OCI-LY7 (cell line): ENCODE measurements at regions not wholly inside any gene's neighbourhood (a gene's known extent, or its start where the extent isn't known, plus 50 kb on each side); places are given as distances from the start of the nearest gene placed in this dataset.

Experiments
- BruUV-seq: library from RNA; stranded (reverse); fragments of 400-500 nt; replicated peaks from 2 replicates; lab custom pipeline; 2021; lab: Mats Ljungman, UMichigan
- CTCF ChIA-PET: fragments of 300-600 bp; sonication (Branson Sonifier 250); formaldehyde crosslinking; loops from one replicate; lab custom pipeline; 2022; ENCODE audit warnings: antibody characterized with exemption; ENCODE audit not compliant: unreplicated experiment; lab: Charles Lee
- POLR2A ChIA-PET: fragments of 300-600 bp; sonication (Branson Sonifier 250); formaldehyde crosslinking; loops from one replicate; lab custom pipeline; 2022; ENCODE audit warnings: antibody characterized with exemption; lab: Charles Lee
- DNase-seq: peaks from one replicate; pipeline ENCODE4 v3.0.0-alpha.2; 2015; ENCODE audit warnings: low spot score
- H2AFZ ChIP-seq: fragments of 200-600 bp; sonication (generic), shearing (Covaris generic); 2 replicates; pipeline ENCODE4 v1.6.1; 2014; ENCODE audit warnings: mild to moderate bottlenecking, antibody characterized with exemption, low read length, moderate library complexity
- H3K27ac ChIP-seq: fragments of 200-600 bp; sonication (generic); 2 replicates; pipeline ENCODE4 v1.5.1; 2014; ENCODE audit warnings: mixed run types, low read depth, mild to moderate bottlenecking, moderate library complexity, low read length, inconsistent platforms; ENCODE audit not compliant: poor library complexity, severe bottlenecking
- H3K36me3 ChIP-seq: fragments of 200-600 bp; sonication (generic); 2 replicates; pipeline ENCODE4 v1.6.1; 2014; ENCODE audit warnings: mild to moderate bottlenecking, antibody characterized with exemption, low read length, moderate library complexity, mixed read lengths; ENCODE audit not compliant: insufficient read depth
- H3K4me1 ChIP-seq: fragments of 200-600 bp; sonication (generic); 2 replicates; pipeline ENCODE4 v1.5.1; 2014; ENCODE audit warnings: mild to moderate bottlenecking, low read length; ENCODE audit not compliant: insufficient read depth, poor library complexity, severe bottlenecking
- H3K4me2 ChIP-seq: fragments of 200-600 bp; sonication (generic); 2 replicates; pipeline ENCODE4 v1.6.1; 2014; ENCODE audit warnings: mild to moderate bottlenecking, low read length
- H3K4me3 ChIP-seq: fragments of 200-600 bp; sonication (generic); 2 replicates; pipeline ENCODE4 v1.5.1; 2014; ENCODE audit warnings: mild to moderate bottlenecking, low read depth, low read length; ENCODE audit not compliant: poor library complexity, severe bottlenecking
- H3K79me2 ChIP-seq: fragments of 200-600 bp; sonication (generic); 2 replicates; pipeline ENCODE4 v1.6.1; 2016; ENCODE audit warnings: low read depth, mild to moderate bottlenecking, low read length, moderate library complexity, mixed read lengths; ENCODE audit not compliant: insufficient read depth
- H3K9me2 ChIP-seq: fragments of 200-600 bp; sonication (generic); 2 replicates; pipeline ENCODE4 v1.6.1; 2016; ENCODE audit warnings: mild to moderate bottlenecking, low read length, mixed read lengths; ENCODE audit not compliant: insufficient read depth
- H3K9me3 ChIP-seq: fragments of 200-600 bp; sonication (generic); 2 replicates; pipeline ENCODE4 v1.6.1; 2014; ENCODE audit warnings: mild to moderate bottlenecking, mixed run types, low read length, mixed read lengths
- H4K20me1 ChIP-seq: fragments of 200-600 bp; sonication (generic); 2 replicates; pipeline ENCODE4 v1.6.1; 2014; ENCODE audit warnings: mild to moderate bottlenecking, antibody characterized with exemption, low read length, moderate library complexity, mixed read lengths; ENCODE audit not compliant: insufficient read depth
- EZH2phosphoT487 ChIP-seq: fragments of 200-600 bp; sonication (generic); IDR thresholded peaks from 2 replicates; pipeline ENCODE4 v1.6.1; 2018; ENCODE audit warnings: low read depth, borderline replicate concordance, mild to moderate bottlenecking, mixed run types, antibody characterized with exemption, low read length, moderate library complexity, mixed read lengths
- intact Hi-C: fragments of 100-400 bp; cut with micrococcal nuclease; formaldehyde crosslinking; loops from one replicate; pipeline ENCODE4 v1.10.0; 2022; ENCODE audit not compliant: unreplicated experiment
- TF ChIP-seq, protein P1 (sequence below): fragments of 200-600 bp; sonication (generic); conservative IDR thresholded peaks from 2 replicates; pipeline ENCODE4 v1.5.1; 2014; ENCODE audit warnings: mild to moderate bottlenecking, antibody characterized with exemption, low read length, moderate library complexity, mixed read lengths

DNA sequence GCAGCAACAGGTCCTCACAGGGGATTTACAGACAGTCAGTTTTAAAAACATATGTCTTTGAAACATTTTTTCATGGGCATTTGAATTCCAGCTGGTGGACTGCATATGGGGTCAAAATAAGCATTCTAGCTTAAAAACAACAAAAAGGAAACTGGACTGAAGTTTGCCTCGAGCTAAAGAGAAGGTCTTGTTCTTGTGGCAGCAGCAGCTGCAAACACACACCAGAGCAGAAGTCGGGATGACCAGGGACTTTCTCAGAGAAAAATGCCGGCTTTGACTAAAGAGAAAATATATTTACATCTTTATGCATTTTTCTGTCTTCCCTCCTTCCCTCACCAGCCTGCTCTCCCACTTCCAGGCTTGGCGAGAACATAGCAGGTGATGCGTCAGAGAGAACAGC lies 361.4 kb downstream of the CXCL12 start:
- Histone ChIP-seq H3K4me1 (no peaks in the 10 kb centered on the region), H3K4me2 (no peak overlapping the region), H3K4me3 (no peak overlapping the region), H3K9me2 (no peaks in the 10 kb centered on the region), H3K79me2 (no peaks in the 10 kb centered on the region), H3K27ac (no peak overlapping the region), H3K9me3 (peaks cover 7% of the 10 kb centered on the region; the same call in 1 of the 2 replicates), H3K36me3 (no peaks in the 10 kb centered on the region), H2AFZ (no peak overlapping the region), H4K20me1 (no peaks in the 10 kb centered on the region)
- CTCF ChIA-PET: no interaction called here
- BruUV-seq: no TSS peak
- TF ChIP-seq, protein P1, sequence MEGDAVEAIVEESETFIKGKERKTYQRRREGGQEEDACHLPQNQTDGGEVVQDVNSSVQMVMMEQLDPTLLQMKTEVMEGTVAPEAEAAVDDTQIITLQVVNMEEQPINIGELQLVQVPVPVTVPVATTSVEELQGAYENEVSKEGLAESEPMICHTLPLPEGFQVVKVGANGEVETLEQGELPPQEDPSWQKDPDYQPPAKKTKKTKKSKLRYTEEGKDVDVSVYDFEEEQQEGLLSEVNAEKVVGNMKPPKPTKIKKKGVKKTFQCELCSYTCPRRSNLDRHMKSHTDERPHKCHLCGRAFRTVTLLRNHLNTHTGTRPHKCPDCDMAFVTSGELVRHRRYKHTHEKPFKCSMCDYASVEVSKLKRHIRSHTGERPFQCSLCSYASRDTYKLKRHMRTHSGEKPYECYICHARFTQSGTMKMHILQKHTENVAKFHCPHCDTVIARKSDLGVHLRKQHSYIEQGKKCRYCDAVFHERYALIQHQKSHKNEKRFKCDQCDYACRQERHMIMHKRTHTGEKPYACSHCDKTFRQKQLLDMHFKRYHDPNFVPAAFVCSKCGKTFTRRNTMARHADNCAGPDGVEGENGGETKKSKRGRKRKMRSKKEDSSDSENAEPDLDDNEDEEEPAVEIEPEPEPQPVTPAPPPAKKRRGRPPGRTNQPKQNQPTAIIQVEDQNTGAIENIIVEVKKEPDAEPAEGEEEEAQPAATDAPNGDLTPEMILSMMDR: no peak
- TF ChIP-seq EZH2phosphoT487: no peak
- intact Hi-C loops: no loop called here
- POLR2A ChIA-PET: no interaction called here
- no peak for DNase-seq

GRCh38 chr10:44022203-44022602 lies 362.7 kb downstream of the CXCL12 start:
- Histone ChIP-seq H3K27ac (no peak overlapping the region), H3K36me3 (no peaks in the 10 kb centered on the region), H3K9me3 (peaks cover 10% of the 10 kb centered on the region; the same call in 1 of the 2 replicates), H4K20me1 (no peaks in the 10 kb centered on the region), H3K4me1 (no peaks in the 10 kb centered on the region), H3K4me2 (no peak overlapping the region), H3K4me3 (no peak overlapping the region), H3K9me2 (no peaks in the 10 kb centered on the region), H3K79me2 (no peaks in the 10 kb centered on the region), H2AFZ (0 out of 2 replicates have a peak overlapping the region, but pooled peaks have one; percentile 39)
- ChIA-PET CTCF (no interaction called here), POLR2A (interaction anchor here (0.6 to 1.1 kb wide), 3 partner anchors 11 to 112 kb away, joined by 3 to 8 read pairs (median 3); no protein-coding TSS in a partner anchor)
- no peak for TF ChIP-seq EZH2phosphoT487
- TF ChIP-seq, protein P1: no peak
- BruUV-seq: no TSS peak
- DNase-seq: no peak
- intact Hi-C loops: no loop called here

DNA sequence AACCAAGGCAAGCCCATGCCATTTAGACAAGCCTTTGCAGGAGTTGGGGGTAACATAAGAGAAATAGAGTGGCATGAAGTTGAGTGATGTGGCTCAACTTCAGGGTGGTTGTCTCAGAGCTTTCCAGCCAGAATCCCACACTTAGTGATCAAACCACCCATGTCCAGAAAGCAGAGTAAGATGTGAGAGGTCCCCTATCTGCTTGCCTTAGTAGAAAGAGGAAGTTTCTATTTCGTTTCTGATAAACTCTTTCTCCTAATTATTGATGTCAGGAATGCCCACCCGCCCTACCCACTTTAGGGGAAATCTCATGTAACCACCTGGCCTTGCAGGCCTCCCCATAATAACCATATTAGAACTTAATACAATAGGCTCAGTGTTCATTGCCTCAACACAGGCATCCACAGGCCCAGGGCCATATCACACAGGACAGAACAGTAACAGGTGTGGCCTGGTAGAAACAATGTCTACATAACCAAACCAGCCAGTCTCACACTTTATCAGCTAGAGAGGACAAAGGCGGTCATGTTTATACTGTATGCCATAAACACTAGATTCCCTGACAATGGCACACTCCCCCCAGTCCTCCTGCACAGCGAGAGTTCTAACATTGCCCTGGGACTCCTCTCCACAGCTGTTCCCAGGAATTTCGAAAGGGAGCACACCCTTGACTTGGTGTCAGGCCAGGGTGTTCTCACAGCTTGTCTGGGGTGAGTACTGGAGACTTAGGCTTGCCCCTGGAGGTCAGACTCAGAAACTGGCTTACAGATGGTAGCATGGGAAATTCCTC lies 364.4 kb downstream of the CXCL12 start:
- H3K9me3 ChIP-seq: peaks cover 10% of the 10 kb centered on the region; the same call in 1 of the 2 replicates
- H3K27ac ChIP-seq: no peak overlapping the region
- H3K4me1 ChIP-seq: no peaks in the 10 kb centered on the region
- H3K4me2 ChIP-seq: no peak overlapping the region
- H3K36me3 ChIP-seq: no peaks in the 10 kb centered on the region
- H3K9me2 ChIP-seq: no peaks in the 10 kb centered on the region
- no peaks in the 10 kb centered on the region for H4K20me1 ChIP-seq
- POLR2A ChIA-PET: interaction anchor here (1.0 kb wide), 1 partner anchor 8 kb away, joined by 3 read pairs; no protein-coding TSS in a partner anchor
- CTCF ChIA-PET: no interaction called here
- intact Hi-C loops: no loop called here
- no peak overlapping the region for H2AFZ ChIP-seq
- DNase-seq: no peak
- H3K79me2 ChIP-seq: no peaks in the 10 kb centered on the region
- H3K4me3 ChIP-seq: no peak overlapping the region
- BruUV-seq: no TSS peak
- TF ChIP-seq EZH2phosphoT487: no peak
- TF ChIP-seq, protein P1: no peak
